CD4-positive, alpha-beta memory T cell (primary cell): ENCODE measurements at regions not wholly inside any gene's neighbourhood (a gene's known extent, or its start where the extent isn't known, plus 50 kb on each side); places are given as distances from the start of the nearest gene placed in this dataset.

ENCODE experiments used
- CTCF ChIA-PET: fragments of 350-600 bp; sonication (Branson Sonifier 250); formaldehyde crosslinking; loops from one replicate; lab custom pipeline; 2021; ENCODE audit warnings: inconsistent platforms; ENCODE audit not compliant: partially characterized antibody; lab: Charles Lee
- POLR2A ChIA-PET: fragments of 350-600 bp; sonication (Branson Sonifier 250); formaldehyde crosslinking; loops from one replicate; lab custom pipeline; 2021; ENCODE audit not compliant: partially characterized antibody; lab: Charles Lee
- DNase-seq, 5 donors: peaks; one replicate each; pipeline versions ENCODE4 v3.0.0 to v3.0.0-alpha.2; 2020 to 2022; ENCODE audit warnings: mixed read lengths in 1 of 5
- H3K27ac ChIP-seq: one replicate; pipeline ENCODE4 v1.7.0; 2013; ENCODE audit warnings: low read depth, low read length
- H3K27me3 ChIP-seq: 2 replicates; pipeline ENCODE4 v1.7.0; 2013; ENCODE audit warnings: mild to moderate bottlenecking, low read length, moderate library complexity; ENCODE audit not compliant: insufficient read depth
- H3K36me3 ChIP-seq: 2 replicates; pipeline ENCODE4 v1.7.0; 2013; ENCODE audit warnings: mild to moderate bottlenecking, low read length, moderate library complexity; ENCODE audit not compliant: insufficient read depth
- H3K4me1 ChIP-seq: 2 replicates; pipeline ENCODE4 v1.7.0; 2013; ENCODE audit warnings: mild to moderate bottlenecking, low read length, moderate library complexity; ENCODE audit not compliant: insufficient read depth
- H3K4me3 ChIP-seq, 2 donors: one replicate each; pipeline ENCODE4 v1.7.0; 2013; ENCODE audit warnings: low read length in 2 of 2, mild to moderate bottlenecking in 1 of 2
- H3K9me3 ChIP-seq, 2 donors: one replicate each; pipeline ENCODE4 v1.7.0; 2013; ENCODE audit warnings: low read length in 2 of 2, control low read depth in 1 of 2; ENCODE audit not compliant: control insufficient read depth in 1 of 2
- H3K27ac Mint-ChIP-seq, 7 donors: one replicate each; pipeline ENCODE4 v1.8.0; 2020 to 2021; ENCODE audit warnings: mixed read lengths in 7 of 7, mild to moderate bottlenecking in 6 of 7, inconsistent platforms in 3 of 7, moderate library complexity in 3 of 7
- H3K27me3 Mint-ChIP-seq, 2 donors: one replicate each; pipeline ENCODE4 v1.8.0; 2020 to 2021; ENCODE audit warnings: mixed read lengths in 2 of 2
- H3K36me3 Mint-ChIP-seq, 2 donors: one replicate each; pipeline ENCODE4 v1.8.0; 2020 to 2021; ENCODE audit warnings: mixed read lengths in 2 of 2, inconsistent platforms in 1 of 2, mild to moderate bottlenecking in 1 of 2
- H3K4me1 Mint-ChIP-seq, 4 donors: one replicate each; pipeline ENCODE4 v1.8.0; 2020 to 2021; ENCODE audit warnings: mixed read lengths in 4 of 4, mild to moderate bottlenecking in 1 of 4
- H3K4me3 Mint-ChIP-seq, 8 donors: one replicate each; pipeline ENCODE4 v1.8.0; 2020 to 2021; ENCODE audit warnings: mixed read lengths in 8 of 8, mild to moderate bottlenecking in 7 of 8, moderate library complexity in 6 of 8, inconsistent platforms in 3 of 8
- H3K9me3 Mint-ChIP-seq, 8 donors: one replicate each; pipeline ENCODE4 v1.8.0; 2020 to 2021; ENCODE audit warnings: mixed read lengths in 8 of 8, mild to moderate bottlenecking in 5 of 8, inconsistent platforms in 3 of 8, moderate library complexity in 1 of 8
- intact Hi-C: fragments of 100-400 bp; cut with micrococcal nuclease; formaldehyde crosslinking; loops from one replicate; pipeline ENCODE4 v1.15.1; 2023

- no peak overlapping the region for H3K27ac ChIP-seq
- no peaks in the 10 kb centered on the region for H3K9me3 ChIP-seq
- Mint-ChIP-seq H3K27ac (no peak overlapping the region), H3K4me3 (no peak overlapping the region), H3K36me3 (no peaks in the 10 kb centered on the region), H3K4me1 (no peaks in the 10 kb centered on the region), H3K9me3 (peaks cover 0 to 25% (median 15%) of the 10 kb centered on the region in 8 donors), H3K27me3 (peaks cover 6 to 10% of the 10 kb centered on the region in 2 donors)
- no peaks in the 10 kb centered on the region for H3K27me3 ChIP-seq
- no peaks in the 10 kb centered on the region for H3K4me1 ChIP-seq
- H3K4me3 ChIP-seq = no peak overlapping the region
- DNase-seq = no peak
- intact Hi-C loops = no loop called here
- H3K36me3 ChIP-seq = no peaks in the 10 kb centered on the region
- POLR2A ChIA-PET = no interaction called here
- CTCF ChIA-PET = no interaction called here
Measured at GRCh38 chr1:115203287-115203686, 114.0 kb upstream of the TSPAN2 start.

- Mint-ChIP-seq H3K4me3 (no peak overlapping the region), H3K9me3 (peaks cover 0 to 25% (median 14%) of the 10 kb centered on the region in 8 donors), H3K27ac (no peak overlapping the region), H3K4me1 (no peaks in the 10 kb centered on the region), H3K36me3 (no peaks in the 10 kb centered on the region), H3K27me3 (peaks cover 10 to 15% of the 10 kb centered on the region in 2 donors)
- ChIA-PET POLR2A (no interaction called here), CTCF (no interaction called here)
- H3K4me3 ChIP-seq = no peak overlapping the region
- no peaks in the 10 kb centered on the region for H3K9me3 ChIP-seq
- no peak for DNase-seq
- H3K27me3 ChIP-seq = no peaks in the 10 kb centered on the region
- no peaks in the 10 kb centered on the region for H3K4me1 ChIP-seq
- no peak overlapping the region for H3K27ac ChIP-seq
- intact Hi-C loops = no loop called here
- H3K36me3 ChIP-seq = no peaks in the 10 kb centered on the region
Measured at GRCh38 chr1:115201598-115201997, 112.3 kb upstream of the TSPAN2 start.

- Histone ChIP-seq H3K4me3 (no peak overlapping the region), H3K9me3 (no peaks in the 10 kb centered on the region), H3K27ac (no peak overlapping the region), H3K27me3 (no peaks in the 10 kb centered on the region), H3K4me1 (no peaks in the 10 kb centered on the region), H3K36me3 (no peaks in the 10 kb centered on the region)
- CTCF ChIA-PET = no interaction called here
- Mint-ChIP-seq H3K9me3 (peaks cover 0 to 23% (median 14%) of the 10 kb centered on the region in 8 donors), H3K27me3 (peaks cover 9 to 15% of the 10 kb centered on the region in 2 donors), H3K4me3 (no peak overlapping the region), H3K27ac (no peak overlapping the region), H3K4me1 (no peaks in the 10 kb centered on the region), H3K36me3 (no peaks in the 10 kb centered on the region)
- DNase-seq = no peak
- POLR2A ChIA-PET = no interaction called here
- intact Hi-C loops = no loop called here
Measured at GRCh38 chr1:115199416-115200132, 110.3 kb upstream of the TSPAN2 start.

DNA sequence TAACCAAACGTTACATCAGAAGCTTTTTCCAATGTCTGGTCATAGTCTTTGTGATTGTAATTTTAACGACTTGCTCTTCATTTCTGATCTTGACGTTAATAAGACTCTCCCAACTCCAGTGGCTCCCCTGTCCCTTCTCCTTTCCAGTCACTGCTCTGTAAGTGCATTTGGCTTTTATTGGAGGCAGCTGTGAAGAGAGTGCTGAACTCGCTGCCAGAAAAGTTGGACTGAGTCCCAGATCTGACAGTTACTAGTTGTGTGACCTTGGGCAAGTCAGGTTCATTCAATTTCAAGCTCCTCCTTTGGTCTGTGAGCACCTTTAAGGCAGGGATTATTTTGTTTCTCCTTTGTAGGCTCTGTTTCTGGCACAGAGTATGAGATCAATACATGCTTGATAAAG, 109.6 kb upstream of the TSPAN2 start:
- Histone ChIP-seq H3K36me3 (no peaks in the 10 kb centered on the region), H3K9me3 (no peaks in the 10 kb centered on the region), H3K27ac (no peak overlapping the region), H3K4me3 (no peak overlapping the region), H3K4me1 (no peaks in the 10 kb centered on the region), H3K27me3 (no peaks in the 10 kb centered on the region)
- intact Hi-C loops = no loop called here
- no peaks in the 10 kb centered on the region for H3K36me3 Mint-ChIP-seq
- ChIA-PET CTCF (no interaction called here), POLR2A (no interaction called here)
- DNase-seq = no peak
- peaks cover 8 to 20% of the 10 kb centered on the region in 2 donors for H3K27me3 Mint-ChIP-seq
- H3K9me3 Mint-ChIP-seq = peaks cover 0 to 21% (median 12%) of the 10 kb centered on the region in 8 donors
- no peak overlapping the region for H3K4me3 Mint-ChIP-seq
- no peak overlapping the region for H3K27ac Mint-ChIP-seq
- no peaks in the 10 kb centered on the region for H3K4me1 Mint-ChIP-seq

DNA sequence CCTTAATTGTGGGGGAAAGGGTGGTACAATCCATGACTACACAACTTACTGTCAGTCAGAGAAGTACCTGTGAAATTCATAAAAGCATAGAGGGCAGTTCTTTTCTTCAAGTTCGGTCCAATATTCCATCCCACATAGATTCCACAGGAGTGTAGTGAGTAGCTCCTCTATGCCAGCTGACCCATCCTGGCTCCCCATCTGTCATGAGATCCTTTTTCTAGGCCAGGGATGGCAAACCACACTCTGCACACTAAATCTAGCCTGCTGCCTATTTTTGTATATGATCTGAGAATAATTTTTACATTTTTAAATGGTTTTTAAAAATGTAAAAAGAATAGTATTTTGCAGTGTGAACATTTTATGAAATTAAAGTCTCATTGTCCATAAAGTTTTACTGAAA, 107.0 kb upstream of the TSPAN2 start:
- POLR2A ChIA-PET = no interaction called here
- H3K9me3 ChIP-seq = no peaks in the 10 kb centered on the region

GRCh38 chr1:115194506-115194905, 105.2 kb upstream of the TSPAN2 start:
- no peaks in the 10 kb centered on the region for H3K9me3 ChIP-seq
- H3K27me3 ChIP-seq = no peaks in the 10 kb centered on the region
- no peaks in the 10 kb centered on the region for H3K36me3 Mint-ChIP-seq
- no peak overlapping the region for H3K4me3 ChIP-seq
- H3K4me3 Mint-ChIP-seq = no peak overlapping the region
- no peaks in the 10 kb centered on the region for H3K4me1 ChIP-seq
- no peak for DNase-seq
- ChIA-PET POLR2A (no interaction called here), CTCF (no interaction called here)
- intact Hi-C loops = no loop called here
- H3K4me1 Mint-ChIP-seq = no peaks in the 10 kb centered on the region
- no peaks in the 10 kb centered on the region for H3K9me3 Mint-ChIP-seq
- no peak overlapping the region for H3K27ac Mint-ChIP-seq
- peaks cover 6 to 25% of the 10 kb centered on the region in 2 donors for H3K27me3 Mint-ChIP-seq
- H3K36me3 ChIP-seq = no peaks in the 10 kb centered on the region
- no peak overlapping the region for H3K27ac ChIP-seq

More for the DNA sequence above, 107.0 kb upstream of the TSPAN2 start:
- Histone ChIP-seq H3K36me3 (no peaks in the 10 kb centered on the region), H3K27ac (no peak overlapping the region), H3K27me3 (no peaks in the 10 kb centered on the region), H3K4me1 (no peaks in the 10 kb centered on the region), H3K4me3 (no peak overlapping the region)
- Mint-ChIP-seq H3K27me3 (peaks cover 6 to 25% of the 10 kb centered on the region in 2 donors), H3K9me3 (peaks cover 0 to 3% (median 0%) of the 10 kb centered on the region in 8 donors), H3K4me1 (no peaks in the 10 kb centered on the region), H3K4me3 (no peak overlapping the region), H3K27ac (no peak overlapping the region), H3K36me3 (no peaks in the 10 kb centered on the region)
- no peak for DNase-seq
- CTCF ChIA-PET = no interaction called here
- intact Hi-C loops = no loop called here

DNA sequence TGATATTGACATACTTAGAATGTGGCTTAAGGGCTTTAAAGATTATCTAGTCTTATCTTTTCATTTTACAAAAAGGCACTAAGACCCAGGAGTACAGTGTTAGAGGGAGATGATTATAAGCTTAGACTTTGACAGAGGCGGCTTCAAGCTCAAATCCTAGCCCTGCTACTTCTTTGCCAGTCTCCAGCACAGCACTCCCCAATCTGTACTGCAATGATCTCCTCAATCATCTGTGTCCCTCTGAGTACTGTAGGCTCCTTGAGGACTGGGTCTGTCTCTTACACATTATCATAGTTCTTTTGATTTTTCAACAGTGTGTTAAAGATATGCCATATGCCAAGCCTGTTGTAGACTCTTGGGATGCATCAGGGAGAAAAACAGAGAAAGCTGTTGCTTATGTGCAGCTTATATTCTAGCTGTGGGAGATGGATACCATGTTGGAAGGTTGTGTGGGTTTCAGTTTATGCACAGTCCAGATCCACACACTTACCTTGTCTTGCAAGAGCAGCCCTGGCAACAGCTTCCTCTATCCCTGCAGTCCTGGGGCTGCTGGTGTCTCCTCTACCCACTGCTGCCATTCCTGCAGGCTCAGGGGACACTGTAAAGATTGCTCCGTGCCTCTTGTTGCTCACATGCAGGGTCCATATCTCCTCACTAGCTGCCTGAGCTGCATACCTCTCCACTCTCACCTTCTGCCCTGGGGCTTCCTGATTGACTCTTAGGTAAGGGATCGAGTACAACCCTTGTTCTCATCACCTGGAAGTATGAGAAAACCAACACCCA, 103.9 kb upstream of the TSPAN2 start:
- no peak for DNase-seq
- Histone ChIP-seq H3K27ac (no peak overlapping the region), H3K4me1 (no peaks in the 10 kb centered on the region), H3K9me3 (no peaks in the 10 kb centered on the region), H3K36me3 (no peaks in the 10 kb centered on the region), H3K27me3 (no peaks in the 10 kb centered on the region), H3K4me3 (no peak overlapping the region)
- ChIA-PET POLR2A (no interaction called here), CTCF (no interaction called here)
- H3K9me3 Mint-ChIP-seq = no peaks in the 10 kb centered on the region
- H3K27me3 Mint-ChIP-seq = peaks cover 6 to 19% of the 10 kb centered on the region in 2 donors
- H3K36me3 Mint-ChIP-seq = no peaks in the 10 kb centered on the region
- no peaks in the 10 kb centered on the region for H3K4me1 Mint-ChIP-seq
- intact Hi-C loops = no loop called here
- H3K4me3 Mint-ChIP-seq = no peak overlapping the region
- H3K27ac Mint-ChIP-seq = no peak overlapping the region
